Stimulated activated CD8-positive, alpha-beta memory T cell treated with anti-CD3 and anti-CD28 coated beads, Interleukin-7, amount 100 ng/mL, for 1 hour (primary cell): ENCODE measurements at regions not wholly inside any gene's neighbourhood (a gene's known extent, or its start where the extent isn't known, plus 50 kb on each side); places are given as distances from the start of the nearest gene placed in this dataset.
"Not testable (repeated sequence)": the region's sequence is repeated elsewhere in the genome, so short reads cannot be mapped to it uniquely, and the experiment has no call there.

Source experiments
- DNase-seq, 2 donors: peaks; one replicate each; pipeline ENCODE4 v3.0.0-alpha.2; 2020; ENCODE audit warnings: low read depth in 2 of 2

- DNase-seq = no peak
Measured at GRCh38 chr17:31798205-31798724, 60.8 kb downstream of the COPRS start.

GRCh38 chr17:31795941-31796340 is 63.1 kb downstream of the COPRS start:
- DNase-seq = not testable (repeated sequence)

GRCh38 chr17:31794111-31794510 is 64.9 kb downstream of the COPRS start:
- DNase-seq = no peak

GRCh38 chr17:31793634-31794033 is 65.4 kb downstream of the COPRS start:
- not testable (repeated sequence) for DNase-seq

- DNase-seq = no peak
Measured at GRCh38 chr17:31792007-31792585, 66.9 kb downstream of the COPRS start.

GRCh38 chr17:31789707-31790505 is 69.1 kb downstream of the COPRS start:
- DNase-seq = no peak

- no peak for DNase-seq
Measured at GRCh38 chr17:31788956-31789355, 70.1 kb downstream of the COPRS start.

- DNase-seq = no peak
Measured at GRCh38 chr17:31788571-31788946, 70.5 kb downstream of the COPRS start.

- no peak for DNase-seq
Measured at GRCh38 chr17:31787857-31788570, 71.0 kb downstream of the COPRS start.

GRCh38 chr17:31786796-31787481 is 72.1 kb downstream of the COPRS start:
- no peak for DNase-seq

GRCh38 chr17:31780483-31780882 is 78.6 kb downstream of the COPRS start:
- no peak for DNase-seq

- no peak for DNase-seq
Measured at GRCh38 chr17:31778523-31778922, 80.5 kb downstream of the COPRS start.

- not testable (repeated sequence) for DNase-seq
Measured at GRCh38 chr17:31771328-31771727, 87.7 kb downstream of the COPRS start.

- not testable (repeated sequence) for DNase-seq
Measured at GRCh38 chr17:31770501-31770900, 88.5 kb downstream of the COPRS start.

GRCh38 chr17:31761836-31762510 is 97.1 kb downstream of the COPRS start:
- not testable (repeated sequence) for DNase-seq

- no peak for DNase-seq
Measured at GRCh38 chr17:31758646-31759045, 100.4 kb downstream of the COPRS start.

- DNase-seq = no peak
Measured at GRCh38 chr17:31757097-31757496, 101.9 kb downstream of the COPRS start.

- DNase-seq = no peak
Measured at GRCh38 chr17:31754239-31754945, 104.7 kb downstream of the COPRS start.

GRCh38 chr17:31753011-31753410 is 106.0 kb downstream of the COPRS start:
- no peak for DNase-seq

GRCh38 chr17:31752584-31752983 is 106.5 kb downstream of the COPRS start:
- no peak for DNase-seq

GRCh38 chr17:31750578-31750977 is 108.5 kb downstream of the COPRS start:
- no peak for DNase-seq
